ENCODE measurements at regions not wholly inside any gene's neighbourhood (a gene's known extent, or its start where the extent isn't known, plus 50 kb on each side); places are given as distances from the start of the nearest gene placed in this dataset.

DNA sequence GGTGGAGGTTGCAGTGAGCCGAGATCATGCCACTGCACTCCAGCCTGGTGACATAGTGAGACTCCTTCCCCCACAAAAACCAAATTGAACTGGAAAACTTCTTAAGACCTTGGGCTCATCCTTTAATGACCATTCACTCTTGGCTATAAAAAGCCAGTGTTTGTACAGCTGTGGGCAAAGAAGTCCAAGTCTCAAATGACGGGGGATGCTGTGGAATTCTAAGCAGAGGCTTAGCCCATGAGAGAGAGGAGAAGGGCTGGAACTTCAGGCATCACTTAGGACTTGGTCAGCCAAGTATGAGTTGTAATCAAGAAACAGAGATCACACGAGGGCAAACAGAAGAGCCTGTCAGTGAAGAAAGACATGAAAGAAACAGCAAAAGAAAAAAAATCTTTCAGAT lies 79.3 kb upstream of the POU3F3 start:
- Histone ChIP-seq H3K27me3 (ENCODE audit: insufficient read depth, low read length) (no peaks in the 10 kb centered on the region), H2BK120ac (ENCODE audit: low read depth, low read length, poor library complexity, severe bottlenecking) (no peak overlapping the region), H3K18ac (ENCODE audit: insufficient read length, low read depth, low read length) (no peak overlapping the region), H3K4ac (ENCODE audit: low read depth, low read length) (no peak overlapping the region), H3K9me3 (ENCODE audit: control insufficient read depth, low read depth, low read length) (no peaks in the 10 kb centered on the region), H3K56ac (ENCODE audit: insufficient read length, low read depth, low read length) (no peak overlapping the region), H3K27ac (ENCODE audit: insufficient read length, low read depth, low read length) (no peak overlapping the region), H4K20me1 (ENCODE audit: control insufficient read depth, insufficient read depth, insufficient read length) (no peaks in the 10 kb centered on the region), H3K9ac (ENCODE audit: extremely low read depth, insufficient read length, low read length) (no peak overlapping the region), H3K4me2 (ENCODE audit: insufficient read depth, insufficient read length, low read length) (no peak overlapping the region), H2AFZ (ENCODE audit: low read length) (no peak overlapping the region), H2BK5ac (ENCODE audit: insufficient read length, low read length) (no peak overlapping the region), H4K91ac (ENCODE audit: insufficient read length, low read depth, low read length) (no peak overlapping the region), H3K79me2 (ENCODE audit: insufficient read depth, low read length) (no peaks in the 10 kb centered on the region), H3K79me1 (ENCODE audit: insufficient read depth, low read depth, low read length, poor library complexity, severe bottlenecking) (no peaks in the 10 kb centered on the region), H2BK20ac (ENCODE audit: low read depth, low read length, poor library complexity, severe bottlenecking) (no peak overlapping the region), H3T11ph (ENCODE audit: low read length) (no peak overlapping the region), H4K5ac (ENCODE audit: insufficient read length, low read depth, low read length) (no peak overlapping the region), H3K23ac (ENCODE audit: insufficient read length, low read depth, low read length) (no peak overlapping the region), H2BK12ac (ENCODE audit: insufficient read length, low read depth, low read length) (no peak overlapping the region), H3K4me1 (ENCODE audit: insufficient read depth, low read length) (no peaks in the 10 kb centered on the region), H3K14ac (ENCODE audit: insufficient read depth, low read length) (no peak overlapping the region), H3K23me2 (ENCODE audit: insufficient read length, low read depth, low read length, poor library complexity, severe bottlenecking) (no peaks in the 10 kb centered on the region), H2AK5ac (ENCODE audit: insufficient read length, low read length) (no peak overlapping the region), H2BK15ac (ENCODE audit: low read depth, low read length) (no peak overlapping the region), H4K8ac (replicated peaks; ENCODE audit: insufficient read length, low read depth, low read length) (no peak overlapping the region)
- H3K27me3 Mint-ChIP-seq (ENCODE audit: low read depth): no peaks in the 10 kb centered on the region; the same call in 1 of the 2 replicates
- peak overlapping the region in 1 of 3 experiments; percentile 0; a peak in 1 of 7 replicates for H3K27ac Mint-ChIP-seq
- WGBS (ENCODE audit: extremely low coverage, insufficient read length, low lambda C conversion rate): no CpG with 5 or more reads among the region's 3 CpGs
- TF ChIP-seq, protein P1, sequence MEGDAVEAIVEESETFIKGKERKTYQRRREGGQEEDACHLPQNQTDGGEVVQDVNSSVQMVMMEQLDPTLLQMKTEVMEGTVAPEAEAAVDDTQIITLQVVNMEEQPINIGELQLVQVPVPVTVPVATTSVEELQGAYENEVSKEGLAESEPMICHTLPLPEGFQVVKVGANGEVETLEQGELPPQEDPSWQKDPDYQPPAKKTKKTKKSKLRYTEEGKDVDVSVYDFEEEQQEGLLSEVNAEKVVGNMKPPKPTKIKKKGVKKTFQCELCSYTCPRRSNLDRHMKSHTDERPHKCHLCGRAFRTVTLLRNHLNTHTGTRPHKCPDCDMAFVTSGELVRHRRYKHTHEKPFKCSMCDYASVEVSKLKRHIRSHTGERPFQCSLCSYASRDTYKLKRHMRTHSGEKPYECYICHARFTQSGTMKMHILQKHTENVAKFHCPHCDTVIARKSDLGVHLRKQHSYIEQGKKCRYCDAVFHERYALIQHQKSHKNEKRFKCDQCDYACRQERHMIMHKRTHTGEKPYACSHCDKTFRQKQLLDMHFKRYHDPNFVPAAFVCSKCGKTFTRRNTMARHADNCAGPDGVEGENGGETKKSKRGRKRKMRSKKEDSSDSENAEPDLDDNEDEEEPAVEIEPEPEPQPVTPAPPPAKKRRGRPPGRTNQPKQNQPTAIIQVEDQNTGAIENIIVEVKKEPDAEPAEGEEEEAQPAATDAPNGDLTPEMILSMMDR (conservative IDR thresholded peaks at IDR 0.05): no peak
- H3K4me3 Mint-ChIP-seq: no peak overlapping the region
- peaks cover 0 to under 1% (median 0%) of the 10 kb centered on the region in 3 experiments; a peak in 1 of 7 replicates for H3K36me3 Mint-ChIP-seq (ENCODE audit: insufficient read depth in 1 of 3, low read depth in 3 of 3)
- no peak for DNase-seq
- H3K4me1 Mint-ChIP-seq: no peaks in the 10 kb centered on the region
- peaks cover 2 to 4% of the 10 kb centered on the region in 2 experiments; a peak in 3 of 5 replicates for H3K9me3 Mint-ChIP-seq

Data from H9 (cell line).